ENCODE measurements at regions not wholly inside any gene's neighbourhood (a gene's known extent, or its start where the extent isn't known, plus 50 kb on each side); places are given as distances from the start of the nearest gene placed in this dataset.
"Not testable (repeated sequence)": the region's sequence is repeated elsewhere in the genome, so short reads cannot be mapped to it uniquely, and the experiment has no call there.

DNA sequence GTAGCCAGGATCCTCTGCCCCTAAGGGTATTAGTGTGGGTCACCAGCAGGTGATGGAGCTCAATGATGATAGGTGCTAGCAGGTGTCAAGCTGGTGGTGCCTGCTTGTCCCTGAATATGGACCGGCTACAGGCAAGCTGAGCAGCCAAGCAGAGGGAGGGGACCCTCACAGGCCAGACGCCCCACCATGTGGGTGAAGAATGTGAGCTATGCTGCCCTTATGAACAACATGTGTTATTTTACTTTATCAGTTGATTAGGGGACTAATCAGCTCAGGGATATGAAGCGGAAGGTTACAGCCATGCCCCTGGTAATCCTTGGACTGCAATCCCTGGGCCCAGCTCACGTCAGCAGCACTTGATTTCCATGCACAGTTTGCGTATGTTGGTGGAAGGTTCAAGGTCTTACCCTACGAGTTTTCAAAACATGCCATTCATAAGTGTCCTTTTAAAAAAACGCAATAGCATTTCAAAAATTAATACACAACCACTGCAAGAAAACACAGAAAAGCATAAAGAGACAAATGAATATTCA lies 106.0 kb downstream of the CDC7 start:
- DNase-seq: no peak

DNA sequence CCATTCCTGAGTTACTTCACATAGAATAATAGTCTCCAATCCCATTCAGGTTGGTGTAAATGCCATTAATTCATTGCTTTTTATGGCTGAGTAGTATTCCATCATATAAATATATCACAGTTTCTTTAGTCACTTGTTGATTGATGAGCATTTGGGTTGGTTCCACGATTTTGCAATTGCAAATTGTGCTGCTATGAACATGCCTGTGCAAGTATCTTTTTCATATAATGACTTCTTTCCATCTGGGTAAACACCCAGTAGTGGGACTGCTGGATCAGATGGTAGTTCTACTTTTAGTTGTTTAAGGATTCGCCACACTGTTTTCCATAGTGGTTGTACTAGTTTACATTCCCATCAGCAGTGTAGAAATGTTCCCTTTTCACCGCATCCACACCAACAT lies 107.0 kb downstream of the CDC7 start:
- DNase-seq: not testable (repeated sequence)

DNA sequence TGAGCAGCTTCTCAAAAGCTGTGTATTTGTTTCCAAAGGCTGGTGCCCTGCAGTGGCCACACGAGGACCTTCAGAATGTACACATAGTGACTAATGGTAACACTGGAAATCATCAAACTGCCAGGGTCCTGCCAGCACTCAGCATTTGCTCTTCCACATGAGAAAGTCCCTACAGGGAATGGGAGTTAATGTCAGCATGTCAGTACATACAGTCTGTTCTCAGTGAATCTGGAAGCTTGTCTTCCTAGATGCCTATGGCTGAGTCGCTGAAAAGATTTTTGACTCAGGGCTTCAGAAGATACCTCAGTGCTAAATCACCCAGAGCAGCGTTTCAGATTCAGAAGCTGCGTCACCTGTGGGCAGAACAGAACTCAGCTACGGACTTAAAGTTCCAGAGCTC lies 108.2 kb downstream of the CDC7 start:
- no peak for DNase-seq

DNA sequence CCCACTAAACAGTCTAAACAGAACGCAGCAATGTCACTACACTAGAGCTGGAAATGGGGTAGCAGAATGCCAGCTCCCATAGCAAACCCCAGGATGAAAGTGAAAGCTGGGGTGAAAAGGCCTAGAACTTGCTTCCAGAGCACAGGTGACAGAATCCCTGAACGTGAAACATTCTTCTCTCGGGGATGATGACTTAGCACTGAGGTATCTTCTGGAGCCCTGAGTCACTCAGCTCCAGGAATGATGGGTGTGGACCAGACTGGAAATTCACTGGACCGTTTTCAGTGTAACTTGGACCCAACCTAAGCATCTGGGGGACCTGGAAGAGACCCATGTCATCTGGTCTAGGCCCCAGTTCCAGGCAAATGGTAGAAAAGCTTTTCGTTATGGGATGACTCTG lies 108.9 kb downstream of the CDC7 start:
- no peak for DNase-seq

DNA sequence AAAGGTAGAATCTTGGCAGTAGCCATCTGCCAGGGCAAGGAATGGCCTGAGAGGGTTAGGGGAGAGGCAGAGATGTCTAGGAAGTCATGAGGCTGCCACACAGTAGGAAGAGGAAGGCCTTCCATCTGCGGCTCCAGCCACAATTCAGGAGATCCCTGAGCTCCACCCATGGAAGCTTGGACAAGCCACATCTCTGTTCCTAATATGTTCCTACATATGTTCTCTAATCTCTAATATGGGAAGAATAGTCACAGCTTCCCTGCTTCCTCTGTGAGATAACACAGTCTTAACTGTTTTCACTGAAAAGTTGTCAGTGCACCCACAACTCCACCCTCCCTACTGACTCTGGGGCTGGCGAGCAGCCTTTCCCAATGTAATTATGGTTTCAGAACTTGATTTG lies 109.5 kb downstream of the CDC7 start:
- DNase-seq: no peak

DNA sequence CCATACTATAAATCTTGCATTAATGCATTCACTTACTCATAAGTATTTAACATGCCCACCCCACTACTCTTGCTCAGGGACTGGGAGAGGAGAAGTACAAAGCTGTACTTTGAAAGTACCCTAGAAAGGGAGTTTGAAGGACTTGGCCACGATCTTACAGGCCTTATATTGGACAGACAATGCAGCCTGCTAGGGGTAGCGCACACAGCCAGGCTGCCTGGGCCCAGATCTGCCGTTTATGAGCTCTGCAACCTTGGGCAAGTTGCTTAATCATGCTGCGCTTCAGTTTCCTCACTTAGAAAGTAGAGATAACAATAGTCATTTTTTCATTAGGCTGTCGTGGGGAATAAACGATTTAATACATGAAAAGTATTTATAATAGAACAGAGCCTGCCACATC lies 110.1 kb downstream of the CDC7 start:
- DNase-seq: no peak

DNA sequence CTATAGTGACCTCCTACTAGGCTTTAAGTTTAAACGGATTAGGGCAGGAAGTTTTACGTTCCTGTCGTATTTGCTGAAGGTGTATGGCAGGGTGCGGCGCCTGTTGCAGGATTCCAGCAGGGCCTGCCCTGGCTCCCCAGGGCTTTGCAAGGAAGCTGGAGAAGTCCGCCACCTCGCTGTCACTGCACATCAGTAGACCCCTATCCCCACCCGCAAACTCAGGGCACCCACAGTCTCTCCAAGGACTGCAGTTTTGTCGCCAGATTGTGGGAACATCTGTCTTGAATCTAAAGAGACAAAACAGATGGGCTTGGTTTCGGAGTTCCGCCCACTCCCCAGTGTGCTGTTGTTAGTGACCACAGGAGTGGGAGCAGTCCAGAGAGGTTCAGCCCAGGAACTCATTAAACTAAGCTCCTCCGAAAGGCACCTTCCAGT lies 110.8 kb downstream of the CDC7 start:
- no peak for DNase-seq

DNA sequence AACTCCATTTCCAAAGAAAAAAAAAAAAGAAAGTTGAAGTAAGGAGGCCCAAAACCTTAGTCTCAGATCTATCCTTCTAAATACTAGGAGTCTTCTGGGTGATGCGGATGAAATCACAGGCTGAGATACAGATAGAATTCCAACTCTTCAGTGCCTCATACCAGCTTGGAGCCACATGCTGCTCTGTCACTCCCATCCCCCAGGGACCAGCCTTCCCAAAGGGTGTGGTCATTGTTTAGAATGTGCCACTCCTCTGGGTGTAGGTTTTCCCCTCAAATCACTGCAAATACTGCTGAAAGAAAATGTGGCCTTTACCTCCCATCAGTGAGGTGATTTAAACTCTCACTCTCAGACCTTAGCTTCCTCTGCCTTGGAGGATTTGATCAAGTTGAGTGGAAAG lies 112.9 kb downstream of the CDC7 start:
- DNase-seq: no peak

DNA sequence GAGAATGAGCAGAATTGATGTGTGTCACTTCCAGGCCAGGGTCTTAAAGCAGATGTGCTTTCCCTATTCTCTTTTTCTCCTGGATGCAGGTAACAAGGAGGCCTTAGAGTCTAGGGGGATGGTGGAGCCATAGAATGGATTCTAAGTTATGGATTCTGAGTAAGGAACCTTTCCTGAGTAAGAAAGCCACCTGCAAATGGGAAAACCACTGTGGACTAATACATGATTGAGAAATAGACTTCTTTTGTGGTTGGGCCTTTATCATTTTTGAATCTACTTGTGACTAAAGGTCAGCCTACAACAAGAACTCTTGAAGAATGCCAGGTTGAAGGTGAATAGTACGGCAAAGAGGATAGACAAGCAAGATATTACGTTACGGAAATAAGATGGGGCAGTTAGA lies 116.1 kb downstream of the CDC7 start:
- DNase-seq: no peak

DNA sequence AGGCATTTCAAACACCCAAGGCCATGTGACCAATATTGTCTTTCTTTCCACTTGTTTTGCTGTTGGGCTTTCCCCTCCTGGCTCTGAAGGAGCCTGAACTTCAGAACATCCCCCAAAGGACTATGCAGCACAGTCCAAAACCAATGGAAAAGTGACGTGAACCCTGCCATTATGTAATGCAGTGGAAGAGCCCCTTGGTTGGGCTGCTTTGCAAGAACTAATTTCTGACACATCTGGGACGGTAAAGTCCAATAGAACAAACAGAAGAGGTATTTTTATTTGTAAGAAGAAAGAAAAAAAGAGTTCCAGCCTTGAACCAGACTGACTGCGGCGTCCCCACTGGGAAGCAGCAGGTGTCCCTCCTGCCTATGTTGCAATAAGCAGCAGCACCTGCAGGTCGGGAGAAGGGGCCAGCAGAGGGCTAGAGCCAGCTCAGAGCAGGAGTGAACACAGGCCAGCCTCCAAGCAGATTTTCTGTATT lies 116.7 kb downstream of the CDC7 start:
- no peak for DNase-seq

DNA sequence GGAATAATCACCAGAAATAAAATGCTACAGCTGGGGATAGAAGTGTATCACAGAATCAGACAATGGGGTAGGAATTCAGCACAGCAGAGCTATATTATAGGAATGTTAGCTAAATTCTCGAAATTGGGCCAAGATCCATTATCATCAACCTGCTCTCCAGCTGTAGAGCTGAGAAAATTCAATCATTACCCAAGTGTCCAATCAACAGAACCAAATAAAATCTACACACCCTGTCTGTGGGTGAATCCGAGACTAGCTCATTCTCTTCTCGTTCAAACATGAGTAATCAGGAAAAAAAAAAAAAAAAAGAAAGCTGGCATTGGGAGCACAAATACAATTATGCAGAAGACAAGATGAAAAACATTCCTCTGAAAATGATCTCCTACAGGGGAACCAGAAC lies 119.2 kb downstream of the CDC7 start:
- no peak for DNase-seq

DNA sequence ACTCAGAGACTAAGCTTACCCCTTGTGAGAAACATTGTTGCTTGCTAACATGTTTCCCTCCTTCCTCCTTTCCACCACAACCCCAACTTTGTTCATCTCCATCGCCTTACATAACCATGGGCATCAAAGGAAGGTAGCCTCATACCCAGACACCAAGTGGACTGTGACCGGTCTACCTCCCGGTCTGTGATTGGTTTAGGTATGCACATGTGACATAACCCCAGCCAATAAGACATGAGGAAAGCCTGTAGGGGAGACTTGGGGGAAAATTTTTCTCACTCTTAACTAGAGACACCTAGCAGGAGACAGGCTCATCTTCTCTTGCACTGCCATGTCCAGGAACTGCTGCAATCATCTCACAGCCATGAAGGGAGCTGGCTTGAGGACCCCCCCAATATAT lies 120.7 kb downstream of the CDC7 start:
- DNase-seq: no peak

DNA sequence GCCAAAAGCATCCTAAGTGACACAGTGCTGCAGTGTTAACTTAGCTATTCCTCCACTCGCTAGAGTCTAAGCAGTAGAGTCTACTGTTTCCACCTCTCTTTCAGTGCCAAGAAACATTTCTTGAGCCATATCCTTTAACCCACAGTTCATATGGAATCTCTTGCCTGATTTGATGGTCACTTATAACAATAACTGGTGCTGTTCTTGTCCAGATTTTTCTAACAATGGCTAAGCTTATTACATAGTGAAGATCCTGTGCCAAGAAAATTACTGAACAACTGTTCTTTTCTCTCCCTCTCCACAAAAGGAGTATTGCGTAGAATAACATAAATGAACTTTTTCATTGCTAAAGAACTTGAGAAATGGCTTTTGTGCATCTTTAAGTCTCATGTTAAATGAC lies 121.3 kb downstream of the CDC7 start:
- no peak for DNase-seq

DNA sequence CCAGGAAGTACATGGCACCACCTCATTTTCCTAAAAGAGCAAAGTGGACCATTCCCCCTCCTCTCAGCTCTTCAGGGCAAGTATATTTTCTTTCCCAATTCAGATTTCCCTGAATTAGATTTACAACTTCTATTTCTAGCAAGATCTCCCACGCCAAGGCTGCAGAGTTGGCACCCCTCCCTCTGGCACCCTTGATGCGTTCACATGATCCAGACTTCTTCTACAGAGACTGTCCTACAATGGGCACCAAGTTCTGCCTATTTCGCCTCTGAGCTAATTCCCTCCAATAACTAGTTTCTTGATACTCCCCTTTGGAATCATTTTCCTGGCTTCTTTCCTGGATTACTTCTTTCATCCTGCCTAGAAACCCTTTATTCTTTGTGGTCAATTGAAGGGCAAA lies 122.0 kb downstream of the CDC7 start:
- no peak for DNase-seq

DNA sequence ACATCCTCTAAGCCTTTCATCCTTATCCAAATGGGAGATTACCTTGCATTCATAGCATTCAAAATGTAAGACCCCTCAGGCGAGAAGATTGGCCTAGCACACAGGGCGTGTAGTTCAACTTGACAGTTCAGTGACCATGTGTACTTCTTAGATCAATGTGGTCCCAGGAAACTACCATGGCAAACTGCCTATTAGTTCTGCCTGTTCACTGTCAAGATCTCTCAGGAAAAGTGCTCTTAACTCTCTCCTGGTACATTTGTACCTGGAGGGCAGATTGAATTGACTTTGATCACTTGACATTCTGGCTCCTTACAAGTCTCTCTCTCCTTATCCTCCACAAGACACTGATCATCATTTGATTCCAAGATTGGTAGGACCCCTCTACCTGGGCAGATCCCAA lies 122.4 kb downstream of the CDC7 start:
- no peak for DNase-seq

DNA sequence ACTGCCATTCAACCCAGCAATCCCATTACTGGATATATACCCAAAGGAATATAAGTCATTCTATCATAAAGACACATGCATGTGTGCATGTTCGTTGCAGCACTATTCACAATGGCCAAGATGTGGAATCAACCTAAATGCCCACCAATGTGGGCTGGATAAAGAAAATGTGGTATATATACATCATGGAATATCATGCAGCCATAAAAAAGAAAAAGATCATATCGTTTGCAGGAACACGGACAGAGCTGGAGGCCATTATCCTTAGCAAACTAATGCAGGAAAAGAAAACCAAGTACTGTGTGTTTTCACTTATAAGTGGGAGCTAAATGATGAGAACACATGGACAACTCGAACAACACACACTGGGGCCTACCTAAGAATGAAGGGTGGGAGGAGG lies 123.7 kb downstream of the CDC7 start:
- DNase-seq: no peak

All from stimulated activated CD4-positive, alpha-beta T cell treated with anti-CD3 and anti-CD28 coated beads, Interleukin-2, amount 100 ng/mL, for 24 hours (primary cell).